Lower leg skin (tissue), 4 donors: ENCODE measurements at regions not wholly inside any gene's neighbourhood (a gene's known extent, or its start where the extent isn't known, plus 50 kb on each side); places are given as distances from the start of the nearest gene placed in this dataset.
A peak's percentile ranks its signal among the peaks of the same experiment; 100 is the strongest.

Experiments used
- DNase-seq, 2 donors: peaks; one replicate each; pipeline ENCODE4 v3.0.0-alpha.2; 2019; ENCODE audit warnings: low spot score in 2 of 2
- H3K4me3 ChIP-seq: fragments of 200-600 bp; sonication (generic); 2 replicates; pipeline ENCODE4 v1.5.1; 2017; ENCODE audit warnings: mild to moderate bottlenecking, low read depth; ENCODE audit not compliant: poor library complexity, severe bottlenecking
- POLR2A ChIP-seq, 2 donors: fragments of 450-650 bp; IDR thresholded peaks; one replicate each; pipeline ENCODE4 v1.6.1; 2016 to 2017; ENCODE audit warnings: antibody characterized with exemption in 2 of 2, mild to moderate bottlenecking in 1 of 2, moderate library complexity in 1 of 2
- WGBS, 2 donors: methylation state at CpG; one replicate each; pipeline ENCODE4 v1.1.5; 2018; 5-methylcytosine and 5-hydroxymethylcytosine counted together
- intact Hi-C: fragments of 100-400 bp; cut with DNase I; formaldehyde crosslinking; loops from one replicate; pipeline ENCODE4 v1.15.0; 2023; ENCODE audit warnings: low total_unique reads
- TF ChIP-seq, protein P1 (sequence below), 3 donors: fragments of 450-650 bp; IDR thresholded peaks; one replicate each; pipeline ENCODE4 v1.5.1; 2016; ENCODE audit warnings: antibody characterized with exemption in 3 of 3, mild to moderate bottlenecking in 3 of 3, moderate library complexity in 2 of 3

DNA sequence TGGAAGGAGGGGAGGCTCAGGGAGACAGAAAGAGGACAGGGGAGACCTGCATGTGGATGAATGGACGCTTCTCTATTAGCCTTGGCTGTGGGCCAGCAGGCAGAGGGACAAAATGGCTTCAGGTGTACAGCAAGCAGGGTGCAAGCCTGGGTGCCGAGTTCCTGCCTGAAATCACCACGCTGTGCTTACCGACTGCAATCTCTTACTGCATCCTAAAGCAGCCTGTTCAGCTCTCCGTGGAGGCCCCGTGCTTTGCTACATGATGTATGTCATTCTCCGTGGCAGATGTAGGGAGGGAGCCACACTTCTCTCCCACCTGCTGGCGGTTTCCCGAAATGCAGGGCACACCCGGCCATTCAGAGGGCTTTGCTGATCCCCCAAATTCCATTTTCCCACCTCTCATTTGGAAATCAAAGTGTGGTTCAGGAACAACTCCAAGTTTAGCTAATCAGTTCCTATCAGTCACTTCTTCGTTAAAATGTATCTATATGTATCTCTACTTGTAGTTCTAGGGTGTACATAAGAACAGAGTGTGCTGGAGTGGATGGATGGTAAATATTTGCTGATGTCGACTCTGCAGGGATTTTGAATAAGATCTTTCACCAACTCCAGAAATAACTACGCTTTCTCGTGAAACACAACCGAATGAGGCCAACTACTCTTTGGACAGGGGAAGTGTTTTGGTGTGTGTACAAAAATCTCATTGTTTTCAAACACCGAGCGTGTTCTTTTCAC is 122.3 kb upstream of the BACE2 start:
- TF ChIP-seq, protein P1, sequence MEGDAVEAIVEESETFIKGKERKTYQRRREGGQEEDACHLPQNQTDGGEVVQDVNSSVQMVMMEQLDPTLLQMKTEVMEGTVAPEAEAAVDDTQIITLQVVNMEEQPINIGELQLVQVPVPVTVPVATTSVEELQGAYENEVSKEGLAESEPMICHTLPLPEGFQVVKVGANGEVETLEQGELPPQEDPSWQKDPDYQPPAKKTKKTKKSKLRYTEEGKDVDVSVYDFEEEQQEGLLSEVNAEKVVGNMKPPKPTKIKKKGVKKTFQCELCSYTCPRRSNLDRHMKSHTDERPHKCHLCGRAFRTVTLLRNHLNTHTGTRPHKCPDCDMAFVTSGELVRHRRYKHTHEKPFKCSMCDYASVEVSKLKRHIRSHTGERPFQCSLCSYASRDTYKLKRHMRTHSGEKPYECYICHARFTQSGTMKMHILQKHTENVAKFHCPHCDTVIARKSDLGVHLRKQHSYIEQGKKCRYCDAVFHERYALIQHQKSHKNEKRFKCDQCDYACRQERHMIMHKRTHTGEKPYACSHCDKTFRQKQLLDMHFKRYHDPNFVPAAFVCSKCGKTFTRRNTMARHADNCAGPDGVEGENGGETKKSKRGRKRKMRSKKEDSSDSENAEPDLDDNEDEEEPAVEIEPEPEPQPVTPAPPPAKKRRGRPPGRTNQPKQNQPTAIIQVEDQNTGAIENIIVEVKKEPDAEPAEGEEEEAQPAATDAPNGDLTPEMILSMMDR (IDR thresholded peaks at IDR 0.05) = no peak
- no peak for TF ChIP-seq POLR2A (IDR thresholded peaks at IDR 0.05)
- intact Hi-C loops = no loop called here
- H3K4me3 ChIP-seq = no peak overlapping the region
- DNase-seq = no peak
- 41 to 48% methylated on average over 17 of the region's 17 CpGs for WGBS, 2 donors

- intact Hi-C loops = no loop called here
- no peak for DNase-seq
- H3K4me3 ChIP-seq = no peak overlapping the region
- TF ChIP-seq, protein P1 (IDR thresholded peaks at IDR 0.05) = no peak
- no peak for TF ChIP-seq POLR2A (IDR thresholded peaks at IDR 0.05)
- WGBS, 2 donors = 3 to 10% methylated on average over 1 of the region's 1 CpG
Measured at GRCh38 chr21:41048145-41048544, 119.8 kb upstream of the BACE2 start.

DNA sequence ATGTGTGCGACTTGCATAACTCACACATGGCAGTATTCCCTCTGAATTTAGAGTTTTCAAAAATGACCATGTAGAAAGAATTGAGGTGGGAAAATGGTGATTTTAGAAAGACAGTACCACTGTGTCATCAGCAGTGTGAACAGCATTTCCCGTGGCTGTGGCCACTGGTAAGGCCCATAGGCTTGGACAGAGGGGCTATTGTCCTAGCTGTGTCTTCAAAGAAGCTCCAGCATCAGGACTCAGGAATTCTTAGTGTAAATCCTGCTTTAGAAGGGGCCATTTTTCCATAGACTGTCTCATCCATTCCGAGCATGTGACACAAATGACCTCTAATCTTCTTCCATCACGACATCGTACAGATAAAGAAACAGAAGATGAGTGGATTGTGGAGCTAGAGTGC is 119.3 kb upstream of the BACE2 start:
- TF ChIP-seq, protein P1 (IDR thresholded peaks at IDR 0.05) = no peak
- no peak for TF ChIP-seq POLR2A (IDR thresholded peaks at IDR 0.05)
- intact Hi-C loops = no loop called here
- 75 to 79% methylated on average over 5 of the region's 5 CpGs for WGBS, 2 donors
- no peak for DNase-seq
- no peak overlapping the region for H3K4me3 ChIP-seq

GRCh38 chr21:41052820-41053555 is 115.0 kb upstream of the BACE2 start:
- 74 to 82% methylated on average over 15 of the region's 15 CpGs for WGBS, 2 donors

DNA sequence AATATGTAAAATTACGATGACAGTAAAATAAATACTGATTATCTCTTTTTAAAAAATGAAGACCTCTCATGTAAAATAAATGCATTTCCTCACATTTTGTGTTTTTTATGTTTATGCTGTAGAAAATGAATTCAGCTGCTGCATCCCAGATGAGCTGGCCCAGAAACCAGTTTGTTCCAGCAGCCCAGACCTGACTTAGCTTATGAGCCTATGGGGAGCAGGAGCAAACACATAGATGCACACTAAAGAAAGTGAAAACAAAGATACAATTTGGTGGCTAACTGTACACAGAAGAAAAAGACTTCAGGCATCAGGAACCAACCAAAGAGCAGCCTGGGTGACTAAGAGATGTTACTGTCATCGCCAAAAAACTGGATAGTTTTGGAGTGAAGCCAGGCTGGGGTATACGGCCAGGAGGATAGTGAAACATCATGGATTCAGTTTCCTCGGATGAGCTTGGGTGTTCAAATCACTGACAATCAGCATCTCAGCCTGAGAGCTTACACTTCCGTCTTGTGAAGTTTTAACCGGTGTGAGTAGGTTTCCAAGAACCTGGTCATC is 113.9 kb upstream of the BACE2 start:
- 51 to 54% methylated on average over 6 of the region's 6 CpGs for WGBS, 2 donors

More at GRCh38 chr21:41052820-41053555, 115.0 kb upstream of the BACE2 start:
- TF ChIP-seq, protein P1 (IDR thresholded peaks at IDR 0.05) = no peak
- no peak for TF ChIP-seq POLR2A (IDR thresholded peaks at IDR 0.05)
- intact Hi-C loops = no loop called here
- peak in 1 of 2 donors; percentile 34 for DNase-seq
- no peak overlapping the region for H3K4me3 ChIP-seq

More for the DNA sequence above, 113.9 kb upstream of the BACE2 start:
- peak in 1 of 2 donors; percentile 80 for DNase-seq
- intact Hi-C loops = no loop called here
- no peak overlapping the region for H3K4me3 ChIP-seq
- TF ChIP-seq, protein P1 (IDR thresholded peaks at IDR 0.05) = no peak
- no peak for TF ChIP-seq POLR2A (IDR thresholded peaks at IDR 0.05)
